ENCODE measurements at regions not wholly inside any gene's neighbourhood (a gene's known extent, or its start where the extent isn't known, plus 50 kb on each side); places are given as distances from the start of the nearest gene placed in this dataset.

GRCh38 chr4:103370336-103370735 lies 172.2 kb upstream of the CENPE start:
- no peak overlapping the region for H3K4me3 ChIP-seq (ENCODE audit: low read depth, low read length)
- DNase-seq (ENCODE audit: low read depth): no peak
- TF ChIP-seq CTCF (conservative IDR thresholded peaks at IDR 0.05; ENCODE audit: low read depth, low read length): no peak

- TF ChIP-seq CTCF (conservative IDR thresholded peaks at IDR 0.05; ENCODE audit: low read depth, low read length): no peak
- no peak overlapping the region for H3K4me3 ChIP-seq (ENCODE audit: low read depth, low read length)
- DNase-seq (ENCODE audit: low read depth): no peak
Observed at GRCh38 chr4:103365285-103365684, 167.1 kb upstream of the CENPE start.

DNA sequence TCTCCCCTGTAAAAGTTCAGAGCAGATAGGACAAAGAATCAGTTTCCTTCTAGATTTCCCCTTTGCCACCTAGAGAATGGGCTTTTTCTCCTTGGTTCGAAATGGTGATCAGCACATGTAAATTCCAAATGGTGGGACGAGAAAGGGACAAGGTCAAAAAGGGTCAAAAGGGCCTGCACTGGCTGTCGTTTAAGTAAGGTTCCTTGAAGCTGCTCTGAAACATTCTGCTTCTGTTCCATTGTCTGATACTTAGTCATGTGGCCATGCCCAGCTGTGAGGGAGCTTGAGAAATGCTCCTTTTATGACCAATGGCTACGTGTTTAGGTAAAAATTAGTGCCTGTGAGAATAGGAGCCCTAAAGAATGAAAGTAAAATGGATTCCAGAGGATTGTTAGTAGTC lies 165.9 kb upstream of the CENPE start:
- no peak for DNase-seq (ENCODE audit: low read depth)

GRCh38 chr4:103361926-103362325 lies 163.8 kb upstream of the CENPE start:
- no peak overlapping the region for H3K4me3 ChIP-seq (ENCODE audit: low read depth, low read length)
- TF ChIP-seq CTCF (conservative IDR thresholded peaks at IDR 0.05; ENCODE audit: low read depth, low read length): no peak
- no peak for DNase-seq (ENCODE audit: low read depth)

More for the DNA sequence above, 165.9 kb upstream of the CENPE start:
- TF ChIP-seq CTCF (conservative IDR thresholded peaks at IDR 0.05; ENCODE audit: low read depth, low read length): no peak
- H3K4me3 ChIP-seq (ENCODE audit: low read depth, low read length): no peak overlapping the region

- DNase-seq (ENCODE audit: low read depth): no peak
- H3K4me3 ChIP-seq (ENCODE audit: low read depth, low read length): no peak overlapping the region
- no peak for TF ChIP-seq CTCF (conservative IDR thresholded peaks at IDR 0.05; ENCODE audit: low read depth, low read length)
Observed at GRCh38 chr4:103359900-103360299, 161.8 kb upstream of the CENPE start.

DNA sequence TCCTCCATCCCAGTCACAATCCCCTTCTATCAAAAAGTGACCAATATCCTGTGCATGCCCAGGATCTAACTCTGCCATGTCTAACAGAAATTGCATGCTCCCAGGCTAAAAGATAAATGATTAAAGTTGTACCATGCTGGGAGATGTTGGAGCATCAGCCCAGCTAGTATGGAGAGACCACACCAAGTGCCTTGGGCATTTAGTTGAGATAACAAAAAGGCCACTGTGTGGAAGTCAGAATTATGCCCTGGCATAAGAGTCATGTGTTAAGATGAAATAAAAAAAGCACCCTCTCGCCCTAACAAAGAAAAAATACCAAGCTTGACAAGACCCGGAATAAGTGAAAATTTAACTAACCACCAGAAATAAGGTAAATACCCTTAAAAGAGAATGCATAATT lies 155.9 kb upstream of the CENPE start:
- no peak for TF ChIP-seq CTCF (conservative IDR thresholded peaks at IDR 0.05; ENCODE audit: low read depth, low read length)
- no peak overlapping the region for H3K4me3 ChIP-seq (ENCODE audit: low read depth, low read length)
- no peak for DNase-seq (ENCODE audit: low read depth)

GRCh38 chr4:103329642-103330041 lies 131.5 kb upstream of the CENPE start:
- no peak for DNase-seq (ENCODE audit: low read depth)
- TF ChIP-seq CTCF (conservative IDR thresholded peaks at IDR 0.05; ENCODE audit: low read depth, low read length): no peak

More at GRCh38 chr4:103329642-103330041, 131.5 kb upstream of the CENPE start:
- H3K4me3 ChIP-seq (ENCODE audit: low read depth, low read length): no peak overlapping the region

All from epithelial cell of proximal tubule (primary cell).